HL-60/S4 treated with retinoic acid at 250 ng/mL for 4 days and 3 days (cell line): ENCODE measurements at regions not wholly inside any gene's neighbourhood (a gene's known extent, or its start where the extent isn't known, plus 50 kb on each side); places are given as distances from the start of the nearest gene placed in this dataset.

Experiments used
- in situ Hi-C: fragments of 300-500 bp; cut with MboI; formaldehyde crosslinking; loops from 2 replicates; pipeline ENCODE4 v1.7.0; 2022; ENCODE audit warnings: low sequenced_read_pairs

GRCh38 chr16:48850097-48850770 lies 240.3 kb upstream of the N4BP1 start:
- in situ Hi-C loops, result no loop called here

DNA sequence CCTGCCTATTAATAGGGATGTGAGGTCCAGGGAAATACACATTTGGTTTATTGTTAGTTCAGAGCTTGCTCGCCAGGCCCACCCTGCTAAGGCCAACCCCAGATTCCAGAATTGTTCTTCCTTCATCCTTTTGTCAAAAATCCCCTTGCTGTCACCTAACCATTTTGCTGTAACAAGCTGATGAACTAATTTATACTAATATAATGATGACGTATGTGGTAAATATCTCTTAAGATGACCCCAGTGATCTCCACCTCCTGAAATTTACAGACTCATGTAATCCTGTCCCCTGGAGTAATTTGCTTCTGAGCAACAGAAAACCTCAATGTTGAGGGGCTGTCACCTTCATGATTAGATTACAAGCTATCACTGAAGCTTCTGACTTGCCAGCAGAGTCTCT lies 236.3 kb upstream of the N4BP1 start:
- in situ Hi-C loops, result no loop called here

DNA sequence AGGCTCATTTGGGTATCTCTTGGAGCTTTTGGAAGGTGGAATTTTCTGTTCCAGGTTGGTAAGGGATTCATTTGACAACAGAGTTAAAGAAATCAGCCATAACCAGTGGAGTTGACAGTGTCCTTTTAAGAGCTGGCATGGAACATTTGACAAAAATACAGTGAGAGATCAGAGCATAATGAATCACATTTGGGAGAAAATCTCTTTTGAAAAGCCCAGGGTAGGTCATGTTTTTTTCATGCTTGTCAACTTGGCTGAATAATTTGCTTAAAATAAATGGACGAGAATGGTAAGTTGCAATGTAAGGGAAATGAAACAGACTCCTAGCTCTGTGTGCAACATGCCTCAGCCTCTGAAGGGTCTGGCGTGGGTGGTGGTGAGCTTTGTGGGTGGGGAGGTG lies 235.3 kb upstream of the N4BP1 start:
- in situ Hi-C loops, result no loop called here

DNA sequence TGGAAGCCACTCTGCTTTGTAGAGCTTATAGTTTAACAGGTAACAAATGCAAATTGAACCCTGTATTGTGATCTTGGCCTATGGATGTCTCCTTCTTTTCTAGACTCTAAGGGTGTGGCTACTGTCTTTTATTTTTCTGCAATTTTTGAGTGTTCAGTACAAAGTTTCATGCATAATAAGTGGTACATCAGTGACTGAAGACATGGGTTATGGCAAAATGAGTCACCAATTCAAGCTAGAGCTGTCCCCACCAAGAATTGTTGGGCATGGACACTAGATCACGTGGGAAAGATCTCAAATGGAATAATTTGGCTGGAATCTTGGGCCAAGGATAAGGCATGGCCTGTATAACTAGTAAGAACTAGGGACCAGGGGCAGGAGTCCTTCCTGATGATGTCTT lies 228.4 kb upstream of the N4BP1 start:
- in situ Hi-C loops, result no loop called here

GRCh38 chr16:48836636-48837035 lies 226.7 kb upstream of the N4BP1 start:
- in situ Hi-C loops, result no loop called here

DNA sequence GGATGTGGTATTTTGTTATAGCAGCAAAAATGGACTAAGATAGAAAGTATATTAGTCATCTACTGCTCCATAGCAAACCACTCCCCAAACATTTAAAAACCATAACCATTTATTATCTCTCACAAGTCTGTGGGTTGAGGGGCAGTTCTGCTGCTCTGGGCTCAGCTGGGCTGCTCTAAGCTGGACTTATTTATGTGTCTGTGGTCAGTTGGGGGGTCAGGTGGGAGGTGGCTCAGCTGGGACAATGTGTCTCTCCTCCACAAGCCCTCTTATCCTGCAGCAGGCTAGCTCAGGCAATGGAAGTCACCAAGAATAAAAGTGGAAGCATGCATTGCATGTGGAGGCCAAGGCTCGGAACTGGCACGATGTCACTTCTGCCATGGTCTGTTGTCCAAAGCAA lies 226.1 kb upstream of the N4BP1 start:
- in situ Hi-C loops, result no loop called here

GRCh38 chr16:48834576-48834975 lies 224.6 kb upstream of the N4BP1 start:
- in situ Hi-C loops, result no loop called here

- in situ Hi-C loops, result no loop called here
Observed at GRCh38 chr16:48833461-48833860, 223.5 kb upstream of the N4BP1 start.

DNA sequence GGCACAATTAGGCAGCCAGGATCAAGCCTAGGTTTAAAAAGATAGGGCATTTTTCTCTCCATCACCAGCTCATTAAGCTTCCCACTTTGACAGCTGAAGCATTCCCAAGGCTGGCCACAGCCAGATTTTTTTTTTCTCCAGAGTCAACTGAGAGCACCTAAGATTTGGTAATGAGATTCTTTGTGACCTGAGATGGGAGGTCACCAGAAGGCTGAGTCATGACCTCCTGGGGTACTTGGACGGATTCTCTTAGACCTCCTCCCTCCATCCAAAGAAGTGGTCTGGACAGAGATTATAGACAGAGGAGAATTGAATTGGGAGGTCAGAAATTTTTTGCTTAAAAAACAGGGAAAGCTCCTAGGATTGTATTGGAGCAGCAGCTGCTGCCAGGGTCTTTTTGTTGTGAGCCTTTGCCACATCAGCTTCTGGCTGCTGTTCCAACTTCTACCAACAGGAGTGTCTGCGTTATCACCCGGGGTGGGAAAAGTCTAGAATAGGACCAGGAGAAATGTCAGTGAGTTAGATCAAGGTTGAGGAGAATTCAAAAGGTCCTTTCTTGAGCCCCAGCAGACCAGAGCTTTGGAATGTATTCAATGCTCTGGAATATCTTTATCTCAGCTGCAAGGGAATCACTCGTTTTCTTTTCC lies 221.2 kb upstream of the N4BP1 start:
- in situ Hi-C loops, result no loop called here

- in situ Hi-C loops, result no loop called here
Observed at GRCh38 chr16:48829336-48830310, 219.6 kb upstream of the N4BP1 start.

GRCh38 chr16:48824271-48824670 lies 214.3 kb upstream of the N4BP1 start:
- in situ Hi-C loops, result no loop called here

DNA sequence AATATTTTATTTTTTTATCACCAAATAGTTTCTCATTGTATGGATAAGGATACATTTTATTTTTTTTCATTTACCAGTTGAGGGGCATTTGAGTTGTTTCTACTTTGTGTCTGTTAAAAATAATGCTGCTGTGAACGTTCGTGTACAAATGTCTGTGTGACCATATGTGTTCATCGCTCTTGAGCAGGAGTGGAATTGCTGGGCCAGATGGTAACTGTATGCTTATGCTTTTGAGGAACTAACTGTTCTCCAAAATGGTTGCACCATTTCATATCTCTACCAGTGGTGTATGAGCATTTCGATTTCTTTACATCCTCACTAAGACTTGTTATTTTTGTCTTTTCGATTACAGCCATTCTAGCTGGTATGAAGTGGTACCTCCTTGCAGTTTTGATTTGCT lies 212.5 kb upstream of the N4BP1 start:
- in situ Hi-C loops, result no loop called here

GRCh38 chr16:48820379-48820778 lies 210.4 kb upstream of the N4BP1 start:
- in situ Hi-C loops, result no loop called here

DNA sequence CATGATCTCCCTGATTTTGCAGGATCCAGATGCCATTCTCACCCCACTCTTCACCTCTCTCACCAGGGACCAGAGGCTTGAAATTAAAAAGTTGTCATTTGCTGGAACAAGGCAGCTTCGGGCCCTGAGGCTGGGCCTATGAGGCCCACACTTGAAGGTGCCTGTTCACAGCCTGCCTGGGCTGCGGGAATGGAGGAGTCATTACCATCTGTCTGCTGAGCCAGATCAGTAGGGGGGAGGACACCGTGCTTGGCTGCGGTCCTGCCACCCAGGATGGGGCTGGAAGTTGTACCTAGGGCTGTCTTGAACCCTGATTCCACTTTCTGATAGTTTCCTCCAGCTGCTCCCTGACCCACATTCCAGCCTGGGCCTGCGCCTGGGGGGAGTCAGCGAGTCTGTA lies 208.3 kb upstream of the N4BP1 start:
- in situ Hi-C loops, result no loop called here

DNA sequence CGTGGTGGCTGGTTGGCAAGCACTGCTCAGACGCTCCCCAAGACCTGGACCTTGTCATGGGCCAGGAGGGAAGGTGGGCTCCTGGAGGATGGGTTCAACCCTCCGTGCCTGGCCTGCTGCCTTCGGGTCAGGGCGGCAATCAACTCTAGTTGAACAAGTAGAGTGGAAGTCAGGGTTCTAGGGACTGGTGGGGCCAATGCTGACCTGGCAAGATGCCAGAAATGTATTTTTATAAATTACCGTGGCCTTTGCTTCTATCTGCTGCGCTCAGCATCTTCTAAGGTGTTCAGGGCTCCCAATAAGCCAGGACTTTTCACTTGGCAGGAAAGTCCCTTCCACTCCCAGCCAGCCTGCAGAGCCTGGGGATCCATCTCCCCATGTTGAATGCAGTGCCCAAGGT lies 207.1 kb upstream of the N4BP1 start:
- in situ Hi-C loops, result no loop called here

- in situ Hi-C loops, result no loop called here
Observed at GRCh38 chr16:48816393-48816792, 206.4 kb upstream of the N4BP1 start.

GRCh38 chr16:48814994-48815393 lies 205.0 kb upstream of the N4BP1 start:
- in situ Hi-C loops, result no loop called here

DNA sequence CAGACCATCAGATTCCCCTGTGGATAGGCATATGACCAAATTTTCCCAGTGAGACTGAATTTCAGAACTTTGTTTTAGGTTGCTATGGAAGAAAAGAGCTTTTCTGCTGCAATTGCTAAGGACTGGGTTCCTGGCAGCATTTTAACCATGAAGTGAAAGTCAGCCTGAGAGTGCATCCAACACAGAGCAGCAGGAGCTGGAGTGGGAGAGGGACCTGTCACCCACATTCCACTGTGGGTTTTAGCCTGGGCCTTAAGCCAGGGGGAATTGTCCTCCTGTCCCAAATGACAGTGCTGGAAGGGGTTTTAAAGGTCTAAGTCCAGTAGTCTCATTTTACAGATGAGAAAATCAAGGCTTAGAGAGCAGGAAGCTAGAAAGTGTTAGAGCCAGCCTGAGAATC lies 203.5 kb upstream of the N4BP1 start:
- in situ Hi-C loops, result no loop called here

DNA sequence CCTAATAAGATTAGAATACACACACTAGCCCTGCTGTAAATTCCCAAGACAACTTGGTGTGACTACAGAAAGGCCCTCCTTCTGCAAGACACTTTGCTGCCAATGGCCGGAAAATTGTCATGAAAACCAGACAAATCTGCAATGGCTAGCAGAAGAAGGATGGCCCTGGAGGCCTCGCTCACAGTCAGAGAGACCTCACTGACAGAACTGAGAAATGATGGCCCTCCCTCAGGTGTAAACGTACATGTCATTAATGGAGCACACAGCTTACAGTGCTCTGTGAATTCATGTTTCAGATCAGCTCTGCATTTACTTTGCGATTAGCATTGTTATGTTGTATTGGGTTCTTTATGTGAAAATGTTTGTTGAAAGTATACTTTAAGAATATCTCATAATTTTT lies 202.9 kb upstream of the N4BP1 start:
- in situ Hi-C loops, result no loop called here

DNA sequence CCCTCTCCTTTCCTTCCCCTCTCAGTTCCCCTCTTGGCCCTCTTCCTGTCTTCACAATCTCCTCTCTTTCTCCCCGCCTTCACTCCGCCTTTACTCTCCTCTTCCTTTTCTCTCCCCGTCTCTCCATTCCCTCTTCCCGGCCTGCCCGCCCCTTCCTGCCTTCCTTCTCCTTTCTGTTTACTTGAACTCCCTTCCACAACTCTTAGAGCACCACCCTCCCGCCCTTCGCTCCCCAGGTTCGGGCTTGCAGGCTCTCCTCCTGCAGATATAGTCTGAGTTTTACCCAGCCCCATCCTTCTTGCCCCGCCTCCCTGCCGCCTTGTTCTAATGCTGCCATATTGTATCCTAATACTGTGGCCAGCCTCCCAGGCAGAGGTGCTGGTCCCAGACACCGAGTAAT lies 201.5 kb upstream of the N4BP1 start:
- in situ Hi-C loops, result no loop called here

DNA sequence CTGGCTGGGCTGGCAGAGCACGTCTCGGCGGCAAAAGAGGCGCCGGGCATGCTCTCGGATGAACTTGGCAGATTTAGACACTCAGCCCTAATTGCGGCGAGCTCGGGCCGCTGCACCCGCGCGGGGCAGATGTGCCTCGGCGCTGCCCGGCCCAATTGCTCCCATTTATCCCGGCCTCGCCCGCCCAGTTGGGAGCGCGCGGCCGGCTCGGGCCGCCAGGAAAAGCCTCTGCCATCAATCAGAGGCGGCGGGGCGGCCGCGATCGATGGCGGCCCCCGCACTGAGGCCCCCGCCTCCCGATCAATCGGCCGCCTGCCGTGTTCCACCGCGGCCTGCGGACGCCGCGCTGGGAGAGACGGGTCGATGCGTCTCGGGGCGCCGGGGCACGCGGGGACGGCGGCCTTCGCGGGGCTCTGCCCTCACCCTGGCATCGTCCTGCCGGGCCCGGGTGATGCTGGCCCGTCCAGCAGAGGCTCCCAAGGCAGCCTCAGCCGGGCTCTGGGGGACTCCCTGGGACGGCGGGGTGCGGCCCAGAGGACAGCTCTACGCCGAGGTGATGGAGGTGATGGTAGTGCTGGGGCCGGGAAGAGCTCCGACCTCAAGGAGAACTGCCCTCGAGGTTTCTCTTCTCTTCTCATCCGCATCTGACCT lies 200.9 kb upstream of the N4BP1 start:
- in situ Hi-C loops, result no loop called here
